ENCODE measurements at regions not wholly inside any gene's neighbourhood (a gene's known extent, or its start where the extent isn't known, plus 50 kb on each side); places are given as distances from the start of the nearest gene placed in this dataset.

- no peak for TF ChIP-seq EZH2 (IDR thresholded peaks at IDR 0.05; ENCODE audit: borderline replicate concordance)
- TF ChIP-seq CTCF (IDR thresholded peaks at IDR 0.05; ENCODE audit: poor library complexity), result no peak
- no peak for TF ChIP-seq EZH2phosphoT487 (IDR thresholded peaks at IDR 0.05; ENCODE audit: low read depth, severe bottlenecking, unreplicated experiment)
These were observed 162.5 kb downstream of the REEP3 start for GRCh38 chr10:63683686-63684085.

Data from hepatocyte (in vitro differentiated cells).